ENCODE measurements at regions not wholly inside any gene's neighbourhood (a gene's known extent, or its start where the extent isn't known, plus 50 kb on each side); places are given as distances from the start of the nearest gene placed in this dataset.

GRCh38 chr7:10637991-10638390, 335.7 kb upstream of the PHF14 start:
- H2AK9ac ChIP-seq (replicated peaks; ENCODE audit: low read depth, low read length, poor library complexity), result no peak overlapping the region
- H3K27me3 ChIP-seq (ENCODE audit: control insufficient read depth, insufficient read depth, low read length), result no peaks in the 10 kb centered on the region
- H2AK5ac ChIP-seq (ENCODE audit: low read depth, low read length), result no peak overlapping the region
- H3K56ac ChIP-seq (ENCODE audit: extremely low read depth, insufficient read depth, low read length), result no peak overlapping the region
- no peak overlapping the region for H3K23ac ChIP-seq (ENCODE audit: low read depth, low read length)
- H3K9me1 ChIP-seq (ENCODE audit: insufficient read depth, low read length), result no peaks in the 10 kb centered on the region
- no peaks in the 10 kb centered on the region for H3K4me1 ChIP-seq (ENCODE audit: control insufficient read depth, insufficient read depth, low read length)
- WGBS, 2 experiments (ENCODE audit: extremely low coverage in 2 of 2, insufficient read length in 1 of 2), result no CpG with 5 or more reads among the region's 3 CpGs
- H4K5ac ChIP-seq (ENCODE audit: low read depth, low read length), result no peak overlapping the region
- no peak overlapping the region for H4K8ac ChIP-seq (ENCODE audit: low read depth in 2 of 2, low read length in 2 of 2)
- no peak overlapping the region for H4K91ac ChIP-seq (ENCODE audit: insufficient read depth, low read depth, low read length)
- ATAC-seq (ENCODE audit: low read depth), result no peak
- no peak overlapping the region for H2AFZ ChIP-seq (replicated peaks; ENCODE audit: low read length, poor library complexity)
- no peak overlapping the region for H3K4me2 ChIP-seq (ENCODE audit: low read depth, low read length)
- H3K4ac ChIP-seq (ENCODE audit: low read depth, low read length), result no peak overlapping the region
- H4K20me1 ChIP-seq (ENCODE audit: insufficient read depth, low read length), result no peaks in the 10 kb centered on the region
- no peak overlapping the region for H3K18ac ChIP-seq (ENCODE audit: low read depth, low read length)
- no peak overlapping the region for H2BK5ac ChIP-seq (ENCODE audit: low read depth, low read length, poor library complexity, severe bottlenecking)
- H3K4me3 ChIP-seq (ENCODE audit: insufficient read depth, low read depth, low read length), result no peak overlapping the region
- in situ Hi-C loops (cut with MboI; ENCODE audit: low sequenced_read_pairs) (no loop called here), intact Hi-C loops (cut with micrococcal nuclease) (no loop called here), dilution Hi-C loops (cut with HindIII; ENCODE audit: low sequenced_read_pairs, unreplicated experiment) (no loop called here)
- H3K36me3 ChIP-seq (ENCODE audit: control insufficient read depth, insufficient read depth, low read length), result no peaks in the 10 kb centered on the region
- no peak for DNase-seq
- no peak overlapping the region for H2BK120ac ChIP-seq (ENCODE audit: low read depth, low read length)
- no peak overlapping the region for H2BK20ac ChIP-seq (ENCODE audit: low read depth, low read length)
- no peak overlapping the region for H3K27ac ChIP-seq (ENCODE audit: insufficient read depth, low read length)
- H2BK15ac ChIP-seq (ENCODE audit: low read depth, low read length), result no peak overlapping the region
- H3K9ac ChIP-seq (ENCODE audit: low read depth, low read length), result no peak overlapping the region
- no peaks in the 10 kb centered on the region for H3K79me1 ChIP-seq (ENCODE audit: low read depth in 1 of 2, low read length in 2 of 2)
- BruUV-seq (replicated peaks), result no TSS peak
- ChIA-PET POLR2A (ENCODE audit: unreplicated experiment) (no interaction called here), CTCF (no interaction called here)
- peaks cover 5% of the 10 kb centered on the region for H3K9me3 ChIP-seq (ENCODE audit: control insufficient read depth, insufficient read depth, low read length)
- H3K14ac ChIP-seq (replicated peaks; ENCODE audit: low read depth, low read length), result no peak overlapping the region
- TF ChIP-seq RAD21 (IDR thresholded peaks at IDR 0.05; ENCODE audit: low read length), result no peak
- no peak for TF ChIP-seq USF2 (IDR thresholded peaks at IDR 0.05; ENCODE audit: low read depth, low read length)
- no peak for TF ChIP-seq MAZ (IDR thresholded peaks at IDR 0.05; ENCODE audit: borderline replicate concordance, low read depth, low read length)
- no peak for TF ChIP-seq NFE2L2 (IDR thresholded peaks at IDR 0.05; ENCODE audit: low read depth, low read length)
- no peak for TF ChIP-seq CEBPB (IDR thresholded peaks at IDR 0.05; ENCODE audit: low read depth, low read length)
- TF ChIP-seq POLR2A (IDR thresholded peaks at IDR 0.05; ENCODE audit: low read depth, low read length), result no peak
- TF ChIP-seq SMC3 (IDR thresholded peaks at IDR 0.05; ENCODE audit: low read depth, low read length), result no peak
- no peak for TF ChIP-seq ELK1 (IDR thresholded peaks at IDR 0.05; ENCODE audit: borderline replicate concordance, low read depth, low read length)

Data from IMR-90 (cell line).